GM04504 (cell line): ENCODE measurements at regions not wholly inside any gene's neighbourhood (a gene's known extent, or its start where the extent isn't known, plus 50 kb on each side); places are given as distances from the start of the nearest gene placed in this dataset.
"Not testable (repeated sequence)": the region's sequence is repeated elsewhere in the genome, so short reads cannot be mapped to it uniquely, and the experiment has no call there.

Experiments used
- DNase-seq: peaks from one replicate; pipeline ENCODE4 v3.0.0-alpha.2; 2012; ENCODE audit warnings: low read depth

GRCh38 chr6:142998739-142999138 is 53.8 kb upstream of the HIVEP2 start:
- DNase-seq, result not testable (repeated sequence)

- DNase-seq, result no peak
Measured at GRCh38 chr6:143000811-143001210, 55.8 kb upstream of the HIVEP2 start.

GRCh38 chr6:143002686-143003085 is 57.7 kb upstream of the HIVEP2 start:
- DNase-seq, result no peak

GRCh38 chr6:143003676-143004075 is 57.0 kb upstream of the AIG1 start:
- no peak for DNase-seq

- peak; percentile 5 for DNase-seq
Measured at GRCh38 chr6:143005816-143006215, 54.9 kb upstream of the AIG1 start.

- no peak for DNase-seq
Measured at GRCh38 chr6:143006787-143007186, 53.9 kb upstream of the AIG1 start.

GRCh38 chr6:143007646-143008045 is 53.0 kb upstream of the AIG1 start:
- DNase-seq, result peak; percentile 51

- DNase-seq, result no peak
Measured at GRCh38 chr6:143009851-143010250, 50.8 kb upstream of the AIG1 start.
